Neural cell (in vitro differentiated cells): ENCODE measurements at regions not wholly inside any gene's neighbourhood (a gene's known extent, or its start where the extent isn't known, plus 50 kb on each side); places are given as distances from the start of the nearest gene placed in this dataset.

Experiments used
- CTCF ChIP-seq: fragments of 450-650 bp; IDR thresholded peaks from 2 replicates; pipeline ENCODE4 v1.5.1; 2014; ENCODE audit warnings: antibody characterized with exemption, mild to moderate bottlenecking, moderate library complexity; ENCODE audit not compliant: poor library complexity, severe bottlenecking
- EP300 ChIP-seq: fragments of 450-650 bp; conservative IDR thresholded peaks from 2 replicates; pipeline ENCODE4 v1.6.1; 2014; ENCODE audit warnings: antibody characterized with exemption, mild to moderate bottlenecking, moderate library complexity; ENCODE audit not compliant: poor library complexity, severe bottlenecking
- MXI1 ChIP-seq: fragments of 450-650 bp; conservative IDR thresholded peaks from 2 replicates; pipeline ENCODE4 v1.6.1; 2014; ENCODE audit warnings: antibody characterized with exemption, mild to moderate bottlenecking; ENCODE audit not compliant: poor library complexity, severe bottlenecking
- POLR2AphosphoS5 ChIP-seq: IDR thresholded peaks from 2 replicates; pipeline ENCODE4 v1.6.1; 2012
- RAD21 ChIP-seq: fragments of 450-650 bp; conservative IDR thresholded peaks from 2 replicates; pipeline ENCODE4 v1.6.1; 2014; ENCODE audit warnings: antibody characterized with exemption, mild to moderate bottlenecking, moderate library complexity
- REST ChIP-seq: IDR thresholded peaks from 2 replicates; pipeline ENCODE4 v1.6.1; 2012; ENCODE audit warnings: borderline replicate concordance
- TAF1 ChIP-seq: IDR thresholded peaks from 2 replicates; pipeline ENCODE4 v1.6.1; 2012; ENCODE audit warnings: low read depth

DNA sequence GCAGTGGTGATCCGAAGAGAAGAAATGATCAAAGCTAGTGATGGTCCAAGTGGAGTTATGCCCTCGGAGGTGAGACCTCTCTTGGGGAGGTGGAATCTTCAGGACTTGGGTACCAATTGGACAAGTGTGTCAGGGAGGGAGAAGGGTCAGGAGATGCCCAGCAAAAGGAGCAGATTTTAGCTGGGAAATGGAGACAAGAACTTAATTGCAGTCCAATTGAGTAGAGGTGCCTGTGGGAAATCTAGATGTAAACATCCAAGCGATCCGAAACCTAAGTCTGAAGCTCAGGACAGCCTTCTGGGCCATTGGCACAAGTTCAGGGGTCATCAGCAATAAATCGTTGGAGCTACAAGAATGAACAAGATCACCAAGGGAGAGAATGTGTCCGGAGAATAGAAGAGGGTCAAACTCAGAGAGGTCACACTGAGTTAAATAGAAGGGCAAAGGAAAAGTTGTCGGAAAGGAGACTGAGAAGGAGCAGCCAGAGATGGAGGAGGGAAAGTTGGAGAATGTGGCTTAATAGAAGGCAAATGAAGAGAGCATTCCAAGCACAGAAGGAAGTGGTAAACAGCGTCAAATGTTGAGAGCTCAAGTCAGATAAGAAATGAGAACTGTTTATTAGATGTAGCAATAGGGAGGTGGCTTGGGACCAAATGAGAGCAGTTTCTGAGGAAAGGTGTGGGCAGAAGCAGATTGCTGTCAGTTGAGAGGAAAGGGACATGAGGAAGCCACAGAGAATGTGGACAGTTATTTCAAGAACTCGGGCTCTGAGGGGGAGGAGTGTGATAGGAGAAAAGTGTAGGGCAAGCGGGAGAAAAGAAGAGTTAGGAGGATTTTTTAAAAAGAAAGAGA is 64.2 kb upstream of the FNDC3B start:
- no peak for TF ChIP-seq EP300
- no peak for TF ChIP-seq POLR2AphosphoS5
- TF ChIP-seq CTCF: no peak
- TF ChIP-seq MXI1: no peak
- TF ChIP-seq TAF1: no peak
- no peak for TF ChIP-seq REST
- TF ChIP-seq RAD21: no peak
